OCI-LY1 (cell line): ENCODE measurements at regions not wholly inside any gene's neighbourhood (a gene's known extent, or its start where the extent isn't known, plus 50 kb on each side); places are given as distances from the start of the nearest gene placed in this dataset.

Experiments
- EZH2 ChIP-seq: fragments of 200-600 bp; sonication (generic), shearing (Covaris generic); IDR thresholded peaks from 2 replicates; pipeline ENCODE4 v1.8.0; 2017; ENCODE audit warnings: borderline replicate concordance, mixed run types, mild to moderate bottlenecking, antibody characterized with exemption, low read length, moderate library complexity, mixed read lengths
- TF ChIP-seq, protein P1 (sequence below): fragments of 200-600 bp; sonication (generic), shearing (Covaris generic); IDR thresholded peaks from 2 replicates; pipeline ENCODE4 v1.5.1; 2017; ENCODE audit warnings: mild to moderate bottlenecking, antibody characterized with exemption, low read length, moderate library complexity, mixed read lengths

DNA sequence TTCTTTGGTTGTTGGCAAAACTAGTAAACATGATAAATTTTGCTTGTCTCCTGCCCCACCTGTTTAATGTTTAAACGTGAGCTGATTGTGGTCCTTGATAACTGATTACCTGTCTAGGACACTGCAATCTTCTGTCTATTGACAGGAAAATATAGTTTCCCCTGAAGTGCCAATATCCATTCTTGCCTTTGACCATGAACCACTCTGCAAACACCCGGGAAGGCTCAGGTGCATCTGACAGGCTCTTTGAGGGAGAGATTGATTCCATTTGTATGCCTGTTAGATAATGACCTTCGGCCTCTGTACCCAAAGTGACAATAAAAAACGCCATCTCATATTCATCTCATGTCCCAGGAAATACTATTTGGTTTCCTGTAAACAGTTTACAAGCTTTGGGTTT lies 453.0 kb downstream of the CENPC start:
- no peak for TF ChIP-seq EZH2
- TF ChIP-seq, protein P1, sequence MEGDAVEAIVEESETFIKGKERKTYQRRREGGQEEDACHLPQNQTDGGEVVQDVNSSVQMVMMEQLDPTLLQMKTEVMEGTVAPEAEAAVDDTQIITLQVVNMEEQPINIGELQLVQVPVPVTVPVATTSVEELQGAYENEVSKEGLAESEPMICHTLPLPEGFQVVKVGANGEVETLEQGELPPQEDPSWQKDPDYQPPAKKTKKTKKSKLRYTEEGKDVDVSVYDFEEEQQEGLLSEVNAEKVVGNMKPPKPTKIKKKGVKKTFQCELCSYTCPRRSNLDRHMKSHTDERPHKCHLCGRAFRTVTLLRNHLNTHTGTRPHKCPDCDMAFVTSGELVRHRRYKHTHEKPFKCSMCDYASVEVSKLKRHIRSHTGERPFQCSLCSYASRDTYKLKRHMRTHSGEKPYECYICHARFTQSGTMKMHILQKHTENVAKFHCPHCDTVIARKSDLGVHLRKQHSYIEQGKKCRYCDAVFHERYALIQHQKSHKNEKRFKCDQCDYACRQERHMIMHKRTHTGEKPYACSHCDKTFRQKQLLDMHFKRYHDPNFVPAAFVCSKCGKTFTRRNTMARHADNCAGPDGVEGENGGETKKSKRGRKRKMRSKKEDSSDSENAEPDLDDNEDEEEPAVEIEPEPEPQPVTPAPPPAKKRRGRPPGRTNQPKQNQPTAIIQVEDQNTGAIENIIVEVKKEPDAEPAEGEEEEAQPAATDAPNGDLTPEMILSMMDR: no peak
